Kidney epithelial cell (primary cell): ENCODE measurements at regions not wholly inside any gene's neighbourhood (a gene's known extent, or its start where the extent isn't known, plus 50 kb on each side); places are given as distances from the start of the nearest gene placed in this dataset.

ENCODE experiments used
- DNase-seq: peaks from one replicate; pipeline ENCODE4 v3.0.0-alpha.2; 2010; ENCODE audit warnings: low read depth
- H3K27me3 ChIP-seq: 2 replicates; pipeline ENCODE4 v1.6.0; 2011; ENCODE audit warnings: low read length; ENCODE audit not compliant: control insufficient read depth, insufficient read depth
- H3K36me3 ChIP-seq: 2 replicates; pipeline ENCODE4 v1.5.1; 2011; ENCODE audit warnings: low read length; ENCODE audit not compliant: control insufficient read depth, insufficient read depth
- H3K4me3 ChIP-seq: 2 replicates; pipeline ENCODE4 v1.5.1; 2011; ENCODE audit warnings: low read depth, mild to moderate bottlenecking, control low read depth, low read length
- TF ChIP-seq, protein P1 (sequence below): IDR thresholded peaks from 2 replicates; pipeline ENCODE4 v1.5.1; 2011; ENCODE audit warnings: mild to moderate bottlenecking, moderate library complexity, low read length, control low read depth, inconsistent platforms; ENCODE audit not compliant: insufficient read depth, poor library complexity, severe bottlenecking

DNA sequence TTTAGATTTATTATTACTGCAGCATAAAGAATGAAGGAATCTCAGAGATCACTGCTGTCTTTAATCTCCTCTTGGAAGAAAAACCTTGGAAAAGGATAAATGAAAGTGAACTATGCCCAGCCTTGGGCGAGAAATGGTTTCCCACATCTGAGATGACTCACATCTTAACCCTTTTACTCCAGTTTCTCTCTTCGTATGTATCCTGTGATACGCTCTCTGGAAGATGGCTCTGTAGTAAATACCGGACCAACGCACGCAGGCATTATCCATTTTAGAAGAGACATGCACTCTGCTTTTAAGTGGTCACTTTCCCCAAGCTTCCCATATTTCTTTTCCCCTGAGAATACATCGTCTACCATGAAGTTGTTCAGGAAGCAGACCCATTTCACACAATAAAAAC, 207.3 kb upstream of the BMPER start:
- no peaks in the 10 kb centered on the region for H3K36me3 ChIP-seq
- TF ChIP-seq, protein P1, sequence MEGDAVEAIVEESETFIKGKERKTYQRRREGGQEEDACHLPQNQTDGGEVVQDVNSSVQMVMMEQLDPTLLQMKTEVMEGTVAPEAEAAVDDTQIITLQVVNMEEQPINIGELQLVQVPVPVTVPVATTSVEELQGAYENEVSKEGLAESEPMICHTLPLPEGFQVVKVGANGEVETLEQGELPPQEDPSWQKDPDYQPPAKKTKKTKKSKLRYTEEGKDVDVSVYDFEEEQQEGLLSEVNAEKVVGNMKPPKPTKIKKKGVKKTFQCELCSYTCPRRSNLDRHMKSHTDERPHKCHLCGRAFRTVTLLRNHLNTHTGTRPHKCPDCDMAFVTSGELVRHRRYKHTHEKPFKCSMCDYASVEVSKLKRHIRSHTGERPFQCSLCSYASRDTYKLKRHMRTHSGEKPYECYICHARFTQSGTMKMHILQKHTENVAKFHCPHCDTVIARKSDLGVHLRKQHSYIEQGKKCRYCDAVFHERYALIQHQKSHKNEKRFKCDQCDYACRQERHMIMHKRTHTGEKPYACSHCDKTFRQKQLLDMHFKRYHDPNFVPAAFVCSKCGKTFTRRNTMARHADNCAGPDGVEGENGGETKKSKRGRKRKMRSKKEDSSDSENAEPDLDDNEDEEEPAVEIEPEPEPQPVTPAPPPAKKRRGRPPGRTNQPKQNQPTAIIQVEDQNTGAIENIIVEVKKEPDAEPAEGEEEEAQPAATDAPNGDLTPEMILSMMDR = no peak
- H3K4me3 ChIP-seq = no peak overlapping the region
- no peaks in the 10 kb centered on the region for H3K27me3 ChIP-seq
- DNase-seq = no peak

DNA sequence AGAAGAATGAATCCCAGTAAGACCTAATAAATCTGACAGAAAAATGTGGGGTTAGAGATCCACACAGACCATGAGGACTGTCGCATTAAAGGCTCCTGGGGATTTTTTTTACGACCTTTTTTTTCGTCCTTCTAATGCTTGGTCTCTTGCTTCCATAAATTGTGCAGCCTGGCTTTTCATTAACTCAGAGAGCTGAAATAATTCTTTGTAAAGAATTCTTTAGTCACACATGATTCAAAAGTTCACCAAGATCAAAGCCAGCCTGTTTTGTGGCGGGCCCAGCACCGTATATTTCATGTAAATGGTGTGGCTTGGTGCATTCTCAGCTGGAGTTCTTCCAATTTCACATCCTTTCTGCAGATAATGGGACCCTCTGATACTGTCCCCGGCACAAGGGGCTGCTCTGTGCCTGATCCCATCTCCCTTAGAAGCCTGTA, 206.6 kb upstream of the BMPER start:
- no peak for DNase-seq
- TF ChIP-seq, protein P1 = no peak
- Histone ChIP-seq H3K27me3 (no peaks in the 10 kb centered on the region), H3K36me3 (no peaks in the 10 kb centered on the region), H3K4me3 (no peak overlapping the region)

DNA sequence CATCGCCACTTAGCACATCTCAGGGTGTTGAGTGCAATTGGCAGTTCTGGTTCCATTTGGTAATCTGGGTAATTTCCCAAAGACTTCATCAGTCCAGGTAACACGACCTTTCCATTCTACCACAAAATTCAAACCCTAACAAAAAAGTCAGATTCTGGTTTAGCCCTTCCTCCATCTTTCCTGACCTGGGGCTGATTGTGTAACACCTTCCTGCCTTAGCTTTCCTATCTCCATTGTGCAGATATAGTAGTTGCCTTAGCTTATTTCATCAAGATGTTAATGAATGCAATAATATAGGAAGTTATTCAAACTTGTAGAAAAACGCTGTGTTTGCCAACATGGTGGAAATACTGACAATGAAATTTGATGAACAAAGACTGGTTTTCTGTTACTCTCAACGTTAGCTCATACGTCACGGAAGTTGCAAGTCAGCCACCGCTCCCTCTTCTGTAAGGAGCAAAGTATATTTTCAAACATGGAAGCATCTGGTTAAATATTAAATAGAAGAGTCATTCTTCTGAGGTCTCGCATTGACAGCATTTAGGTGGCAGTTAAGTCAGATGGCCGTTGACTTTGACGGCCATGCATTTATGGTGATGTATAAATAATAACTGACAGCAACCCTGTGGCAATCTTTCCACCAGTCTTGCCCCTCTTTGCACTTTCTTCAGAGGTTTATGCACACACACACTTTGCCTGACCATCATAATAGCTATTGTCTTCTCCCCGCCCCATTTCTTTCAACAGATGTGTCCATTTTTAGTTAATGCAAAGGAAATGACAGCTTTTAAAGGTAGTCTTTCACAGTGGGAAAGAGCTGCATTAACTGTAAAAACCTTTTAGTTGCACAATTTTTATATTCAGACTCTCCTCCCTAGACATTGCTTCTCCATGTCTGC, 205.1 kb upstream of the BMPER start:
- Histone ChIP-seq H3K4me3 (no peak overlapping the region), H3K27me3 (no peaks in the 10 kb centered on the region), H3K36me3 (no peaks in the 10 kb centered on the region)
- DNase-seq = no peak
- TF ChIP-seq, protein P1 = no peak

DNA sequence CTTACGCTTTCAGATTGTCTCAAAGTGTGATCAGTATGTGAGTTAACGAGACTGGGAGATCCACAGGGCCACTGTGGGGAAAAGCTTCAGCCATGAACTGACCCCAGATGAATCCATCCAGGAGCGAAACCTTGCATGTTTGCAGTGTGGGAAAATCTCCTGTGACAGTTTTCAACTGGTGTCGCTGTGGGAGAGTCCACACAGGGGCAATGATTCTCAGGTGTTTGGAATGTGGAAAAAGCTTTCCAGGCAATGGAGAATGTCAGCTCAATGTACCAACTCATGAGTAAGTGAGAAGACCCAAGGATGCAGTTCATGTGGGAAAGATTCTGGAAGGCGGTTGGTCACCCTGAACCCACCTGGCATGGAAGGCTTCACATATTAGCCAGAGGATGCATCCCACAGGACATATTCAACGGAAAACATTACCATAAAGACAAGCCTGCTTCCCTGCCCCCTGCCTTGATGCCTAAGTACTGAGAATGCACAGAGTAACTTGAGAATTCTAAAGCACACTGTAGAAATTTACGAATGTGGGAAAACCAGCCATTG, 204.1 kb upstream of the BMPER start:
- no peak for DNase-seq
- TF ChIP-seq, protein P1 = no peak
- H3K4me3 ChIP-seq = no peak overlapping the region
- H3K36me3 ChIP-seq = no peaks in the 10 kb centered on the region
- no peaks in the 10 kb centered on the region for H3K27me3 ChIP-seq

- no peak overlapping the region for H3K4me3 ChIP-seq
- DNase-seq = no peak
- no peaks in the 10 kb centered on the region for H3K36me3 ChIP-seq
- TF ChIP-seq, protein P1 = no peak
- H3K27me3 ChIP-seq = no peaks in the 10 kb centered on the region
Measured at GRCh38 chr7:33701927-33702326, 203.4 kb upstream of the BMPER start.
